ENCODE measurements at regions not wholly inside any gene's neighbourhood (a gene's known extent, or its start where the extent isn't known, plus 50 kb on each side); places are given as distances from the start of the nearest gene placed in this dataset.

DNA sequence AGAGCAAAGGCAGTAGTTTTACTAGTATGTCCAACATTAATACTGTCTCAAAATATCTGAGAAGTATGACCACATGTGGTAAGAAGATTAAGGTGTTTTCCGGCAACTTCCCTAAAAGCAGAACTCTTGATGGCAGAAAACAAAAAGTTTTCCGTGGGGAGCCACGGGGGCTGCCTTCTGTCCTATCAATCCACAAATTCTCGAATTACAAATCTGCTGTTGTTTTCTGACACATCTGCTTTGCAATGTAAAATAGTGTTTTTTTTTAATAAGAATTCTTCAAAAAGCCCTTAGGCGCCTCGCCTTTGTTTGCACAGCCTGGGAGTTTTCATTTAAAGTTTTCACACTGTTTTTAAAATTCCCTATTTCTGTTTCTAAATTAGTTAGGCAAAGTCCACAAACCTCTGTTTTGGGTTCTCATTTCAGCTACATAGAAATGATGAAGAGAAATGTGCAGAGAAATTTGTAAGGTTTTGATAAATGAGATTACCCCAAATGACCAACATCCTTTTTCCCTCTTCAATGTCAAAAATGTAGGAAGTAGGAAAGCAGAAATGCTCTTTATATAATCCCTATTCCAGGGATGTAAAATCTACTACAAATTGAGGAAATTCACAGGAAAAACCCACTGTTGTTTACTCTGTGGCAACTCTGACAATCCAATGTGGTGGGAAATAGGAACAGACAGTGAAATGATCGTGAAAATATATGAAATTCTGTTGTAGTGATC lies 385.8 kb downstream of the ZEB2 start:
- Mint-ChIP-seq H3K9me3 (no peaks in the 10 kb centered on the region), H3K27ac (no peak overlapping the region), H3K36me3 (ENCODE audit: insufficient read depth in 2 of 2) (peaks cover 0 to 5% of the 10 kb centered on the region in 2 donors), H3K27me3 (ENCODE audit: low read depth) (no peaks in the 10 kb centered on the region), H3K4me3 (no peak overlapping the region), H3K4me1 (ENCODE audit: low read depth) (peaks cover 23% of the 10 kb centered on the region)
- ATAC-seq (replicated peaks in 1 of 2), result no peak
- no peak for DNase-seq

DNA sequence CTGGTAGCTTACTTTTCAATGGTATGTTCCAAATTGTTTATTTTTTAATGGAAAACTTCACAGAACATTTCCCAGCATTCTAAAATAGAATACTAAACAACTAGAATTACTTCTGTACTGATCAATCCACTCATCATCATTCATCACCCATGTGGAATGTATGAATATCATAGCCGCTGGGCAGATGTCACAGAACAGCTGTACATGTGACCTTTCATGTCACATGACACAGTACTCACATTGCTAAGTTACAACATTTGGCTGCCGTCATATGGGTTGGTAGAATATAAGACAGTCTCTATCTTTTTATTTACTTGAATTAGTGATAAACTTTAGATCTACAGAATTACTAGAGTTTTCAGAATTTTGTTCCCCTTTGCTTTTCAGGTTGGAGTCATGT lies 387.6 kb downstream of the ZEB2 start:
- H3K4me3 Mint-ChIP-seq, result no peak overlapping the region
- peaks cover 0 to 3% of the 10 kb centered on the region in 2 donors for H3K36me3 Mint-ChIP-seq (ENCODE audit: insufficient read depth in 2 of 2)
- peaks cover 25% of the 10 kb centered on the region for H3K4me1 Mint-ChIP-seq (ENCODE audit: low read depth)
- H3K9me3 Mint-ChIP-seq, result no peaks in the 10 kb centered on the region
- no peaks in the 10 kb centered on the region for H3K27me3 Mint-ChIP-seq (ENCODE audit: low read depth)
- H3K27ac Mint-ChIP-seq, result no peak overlapping the region
- no peak for DNase-seq
- no peak for ATAC-seq (replicated peaks in 1 of 2)

DNA sequence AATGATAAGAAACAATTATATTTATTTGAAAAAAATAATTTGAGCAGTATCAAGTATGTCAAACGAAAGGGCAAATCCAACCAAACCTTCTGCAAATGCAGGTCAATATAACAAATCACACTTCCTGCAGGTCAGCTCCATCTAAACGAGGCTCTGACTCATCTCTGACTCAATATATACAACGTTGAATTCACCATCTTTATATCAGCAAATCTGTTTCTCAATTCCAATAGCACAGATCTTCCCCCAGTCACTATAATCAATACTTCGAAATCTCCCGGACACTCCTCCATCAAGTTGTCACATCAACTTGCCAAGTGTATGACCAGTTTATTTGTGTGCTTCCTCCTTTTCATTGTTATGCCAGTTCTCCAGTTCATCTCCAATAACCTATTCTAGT lies 388.9 kb downstream of the ZEB2 start:
- H3K36me3 Mint-ChIP-seq (ENCODE audit: insufficient read depth in 2 of 2), result peaks cover 0 to 3% of the 10 kb centered on the region in 2 donors
- H3K9me3 Mint-ChIP-seq, result no peaks in the 10 kb centered on the region
- no peak overlapping the region for H3K4me3 Mint-ChIP-seq
- no peak overlapping the region for H3K27ac Mint-ChIP-seq
- ATAC-seq (replicated peaks in 1 of 2) (peak in 1 of 2 donors; percentile 32), DNase-seq (no peak)
- H3K4me1 Mint-ChIP-seq (ENCODE audit: low read depth), result peaks cover 25% of the 10 kb centered on the region
- no peaks in the 10 kb centered on the region for H3K27me3 Mint-ChIP-seq (ENCODE audit: low read depth)

GRCh38 chr2:144130551-144130950 lies 389.4 kb downstream of the ZEB2 start:
- no peak for ATAC-seq (replicated peaks in 1 of 2)
- Mint-ChIP-seq H3K27ac (no peak overlapping the region), H3K36me3 (ENCODE audit: insufficient read depth in 2 of 2) (peaks cover under 1 to 3% of the 10 kb centered on the region in 2 donors), H3K27me3 (ENCODE audit: low read depth) (no peaks in the 10 kb centered on the region), H3K9me3 (no peaks in the 10 kb centered on the region), H3K4me3 (no peak overlapping the region), H3K4me1 (ENCODE audit: low read depth) (peaks cover 25% of the 10 kb centered on the region)
- no peak for DNase-seq

DNA sequence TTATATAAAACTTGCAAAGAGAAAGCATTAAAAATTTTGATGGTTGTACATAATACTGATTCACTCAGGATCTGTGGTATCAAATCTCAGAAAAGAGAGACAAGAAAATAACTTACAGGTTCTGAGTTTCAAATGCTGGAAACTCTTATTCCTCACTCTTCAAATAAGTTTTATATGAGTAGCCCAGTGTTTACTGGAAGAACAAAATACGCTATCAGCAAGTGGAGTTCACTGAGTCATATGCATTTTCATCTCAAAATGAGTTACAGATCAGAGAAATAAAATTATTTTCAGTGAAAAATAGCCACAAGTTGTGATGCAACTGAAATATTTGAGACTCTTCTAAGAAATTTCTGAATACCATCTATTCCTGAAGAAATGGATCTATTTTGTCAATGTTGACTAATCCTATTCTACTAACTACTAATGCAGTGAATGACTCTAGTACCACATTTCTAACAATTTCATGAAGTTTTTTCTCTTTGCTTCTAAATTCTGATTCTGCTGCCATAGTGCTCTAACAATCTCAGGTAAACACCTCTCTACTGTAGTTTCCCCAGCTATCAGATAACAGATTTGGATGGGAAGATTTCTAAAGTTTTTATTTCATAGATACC lies 391.7 kb downstream of the ZEB2 start:
- Mint-ChIP-seq H3K27ac (peak overlapping the region; percentile 73), H3K36me3 (ENCODE audit: insufficient read depth in 2 of 2) (peaks cover 2% of the 10 kb centered on the region in 2 donors), H3K9me3 (peaks cover 0 to 3% of the 10 kb centered on the region in 2 donors), H3K27me3 (ENCODE audit: low read depth) (no peaks in the 10 kb centered on the region), H3K4me3 (peak overlapping the region in 1 of 2 donors; percentile 12), H3K4me1 (ENCODE audit: low read depth) (peaks cover 25% of the 10 kb centered on the region)
- DNase-seq, result no peak
- ATAC-seq (replicated peaks in 1 of 2), result peak; percentile 57 to 69

DNA sequence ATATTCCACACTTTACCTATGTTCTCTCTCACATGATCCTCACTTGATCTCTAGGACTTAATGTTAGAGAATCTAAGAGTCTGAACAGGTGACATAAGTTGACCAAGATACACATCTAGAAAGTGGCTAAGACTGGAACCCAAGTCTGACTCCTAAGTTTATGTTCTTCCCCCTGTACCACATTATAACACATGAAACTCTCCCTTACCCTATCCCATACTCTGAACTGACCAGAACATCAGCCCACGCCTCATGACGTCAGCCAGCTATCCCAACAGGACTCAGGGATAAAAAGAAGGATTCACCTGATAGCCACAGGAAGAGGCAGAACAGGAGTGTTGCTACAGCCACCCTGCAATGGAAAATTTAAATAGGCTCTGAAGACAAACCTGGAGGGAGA lies 392.2 kb downstream of the ZEB2 start:
- Mint-ChIP-seq H3K27me3 (ENCODE audit: low read depth) (no peaks in the 10 kb centered on the region), H3K27ac (peak overlapping the region; percentile 81), H3K9me3 (peaks cover 0 to 3% of the 10 kb centered on the region in 2 donors), H3K36me3 (ENCODE audit: insufficient read depth in 2 of 2) (peaks cover 2% of the 10 kb centered on the region in 2 donors), H3K4me1 (ENCODE audit: low read depth) (peaks cover 25% of the 10 kb centered on the region), H3K4me3 (peak overlapping the region in 1 of 2 donors; percentile 25)
- no peak for DNase-seq
- peak in 1 of 2 donors; percentile 45 for ATAC-seq (replicated peaks in 1 of 2)

- ATAC-seq (replicated peaks in 1 of 2), result no peak
- peaks cover 0 to 3% of the 10 kb centered on the region in 2 donors for H3K9me3 Mint-ChIP-seq
- DNase-seq, result no peak
- no peak overlapping the region for H3K4me3 Mint-ChIP-seq
- no peaks in the 10 kb centered on the region for H3K27me3 Mint-ChIP-seq (ENCODE audit: low read depth)
- H3K27ac Mint-ChIP-seq, result no peak overlapping the region
- H3K36me3 Mint-ChIP-seq (ENCODE audit: insufficient read depth in 2 of 2), result peaks cover 2% of the 10 kb centered on the region in 2 donors
- H3K4me1 Mint-ChIP-seq (ENCODE audit: low read depth), result peaks cover 23% of the 10 kb centered on the region
Measured at GRCh38 chr2:144126302-144126701, 393.6 kb downstream of the ZEB2 start.

GRCh38 chr2:144125751-144126150 lies 394.2 kb downstream of the ZEB2 start:
- peaks cover 0 to 3% of the 10 kb centered on the region in 2 donors for H3K9me3 Mint-ChIP-seq
- peaks cover 2% of the 10 kb centered on the region in 2 donors for H3K36me3 Mint-ChIP-seq (ENCODE audit: insufficient read depth in 2 of 2)
- DNase-seq, result no peak
- no peaks in the 10 kb centered on the region for H3K27me3 Mint-ChIP-seq (ENCODE audit: low read depth)
- peak overlapping the region in 1 of 2 donors; percentile 53 for H3K4me3 Mint-ChIP-seq
- peak overlapping the region; percentile 22 for H3K27ac Mint-ChIP-seq
- no peak for ATAC-seq (replicated peaks in 1 of 2)
- peaks cover 19% of the 10 kb centered on the region for H3K4me1 Mint-ChIP-seq (ENCODE audit: low read depth)

DNA sequence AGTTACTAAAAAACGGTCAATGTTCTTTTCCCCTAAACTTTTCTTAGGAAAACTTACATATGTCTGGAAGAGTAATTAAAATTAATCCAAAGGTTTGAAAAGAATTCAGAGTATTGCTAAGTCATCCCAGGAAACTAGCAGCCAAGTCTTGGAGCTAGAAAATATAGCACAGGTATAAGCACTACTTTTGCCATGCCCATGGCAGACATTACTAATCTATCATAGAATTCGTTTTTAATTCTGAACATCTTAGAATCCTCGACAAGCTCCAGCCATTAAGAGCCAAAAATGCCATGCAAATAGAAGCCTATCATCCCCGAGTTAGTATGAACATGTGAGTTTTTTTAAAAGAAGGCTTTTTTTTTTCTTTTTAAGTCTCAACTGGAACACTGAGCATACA lies 395.0 kb downstream of the ZEB2 start:
- H3K27me3 Mint-ChIP-seq (ENCODE audit: low read depth), result no peaks in the 10 kb centered on the region
- H3K9me3 Mint-ChIP-seq, result peaks cover 0 to 3% of the 10 kb centered on the region in 2 donors
- no peak for ATAC-seq (replicated peaks in 1 of 2)
- no peak for DNase-seq
- peaks cover 10% of the 10 kb centered on the region for H3K4me1 Mint-ChIP-seq (ENCODE audit: low read depth)
- no peak overlapping the region for H3K4me3 Mint-ChIP-seq
- no peak overlapping the region for H3K27ac Mint-ChIP-seq
- H3K36me3 Mint-ChIP-seq (ENCODE audit: insufficient read depth in 2 of 2), result peaks cover 2% of the 10 kb centered on the region in 2 donors

DNA sequence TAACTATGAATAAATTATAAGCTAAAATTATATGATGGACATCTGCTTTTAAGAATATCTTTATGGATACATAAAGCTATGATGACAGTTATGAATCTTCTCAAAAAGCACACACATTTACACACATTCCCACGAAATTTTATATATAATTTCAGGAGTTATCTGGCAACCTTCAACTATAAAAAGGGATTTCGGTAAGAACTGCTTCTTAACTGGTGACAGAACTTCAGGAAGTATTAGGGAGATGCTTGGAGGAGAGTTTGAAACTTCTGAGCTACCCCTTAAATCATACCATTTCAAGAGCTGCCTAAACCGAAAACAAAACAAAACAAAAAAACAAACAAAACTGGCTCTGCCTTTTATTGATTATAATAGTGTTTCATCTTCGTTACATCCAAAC lies 399.4 kb downstream of the ZEB2 start:
- H3K36me3 Mint-ChIP-seq (ENCODE audit: insufficient read depth in 2 of 2), result peaks cover 1 to 2% of the 10 kb centered on the region in 2 donors
- no peak for DNase-seq
- no peaks in the 10 kb centered on the region for H3K27me3 Mint-ChIP-seq (ENCODE audit: low read depth)
- H3K27ac Mint-ChIP-seq, result no peak overlapping the region
- H3K4me1 Mint-ChIP-seq (ENCODE audit: low read depth), result peaks cover 6% of the 10 kb centered on the region
- no peak overlapping the region for H3K4me3 Mint-ChIP-seq
- no peak for ATAC-seq (replicated peaks in 1 of 2)
- peaks cover 0 to 3% of the 10 kb centered on the region in 2 donors for H3K9me3 Mint-ChIP-seq

- Mint-ChIP-seq H3K27me3 (ENCODE audit: low read depth) (no peaks in the 10 kb centered on the region), H3K27ac (peak overlapping the region; percentile 2), H3K36me3 (ENCODE audit: insufficient read depth in 2 of 2) (peaks cover 0 to 4% of the 10 kb centered on the region in 2 donors), H3K4me1 (ENCODE audit: low read depth) (peaks cover 11% of the 10 kb centered on the region), H3K9me3 (no peaks in the 10 kb centered on the region), H3K4me3 (no peak overlapping the region)
- ATAC-seq (replicated peaks in 1 of 2), result no peak
- no peak for DNase-seq
Measured at GRCh38 chr2:144117086-144117485, 402.8 kb downstream of the ZEB2 start.

DNA sequence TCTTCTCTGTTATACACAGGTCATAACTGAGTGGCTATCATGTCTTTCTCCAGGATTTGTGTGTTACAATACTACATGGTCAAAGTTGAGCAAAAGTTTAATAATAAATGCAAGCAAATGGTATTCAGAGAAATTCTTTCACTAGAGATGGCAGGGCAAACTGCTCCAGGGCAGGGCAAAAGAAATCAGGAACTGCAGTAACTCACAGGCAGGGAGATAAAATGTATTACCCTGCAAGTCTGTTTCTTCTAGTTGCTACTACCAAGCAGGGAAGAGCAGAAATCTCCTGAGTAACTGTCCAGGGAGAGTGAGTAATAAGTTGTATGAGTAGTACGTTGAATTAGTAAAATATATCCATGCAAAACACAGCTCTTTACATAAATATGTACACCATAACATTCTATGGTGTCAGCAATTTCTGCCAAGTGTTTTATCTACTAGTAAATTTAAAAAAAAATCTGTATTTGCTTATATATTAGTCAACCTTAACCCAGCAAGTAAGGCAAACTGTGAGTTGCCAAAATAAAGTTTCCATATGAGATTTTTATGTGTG lies 404.1 kb downstream of the ZEB2 start:
- no peak for DNase-seq

GRCh38 chr2:144114760-144115159 lies 405.2 kb downstream of the ZEB2 start:
- no peaks in the 10 kb centered on the region for H3K9me3 Mint-ChIP-seq
- H3K36me3 Mint-ChIP-seq (ENCODE audit: insufficient read depth in 2 of 2), result peaks cover 0 to 4% of the 10 kb centered on the region in 2 donors
- no peaks in the 10 kb centered on the region for H3K27me3 Mint-ChIP-seq (ENCODE audit: low read depth)
- H3K27ac Mint-ChIP-seq, result peak overlapping the region; percentile 63
- DNase-seq, result no peak
- H3K4me1 Mint-ChIP-seq (ENCODE audit: low read depth), result peaks cover 11% of the 10 kb centered on the region
- no peak for ATAC-seq (replicated peaks in 1 of 2)
- no peak overlapping the region for H3K4me3 Mint-ChIP-seq

More for the DNA sequence above, 404.1 kb downstream of the ZEB2 start:
- Mint-ChIP-seq H3K4me1 (ENCODE audit: low read depth) (peaks cover 11% of the 10 kb centered on the region), H3K27me3 (ENCODE audit: low read depth) (no peaks in the 10 kb centered on the region), H3K4me3 (no peak overlapping the region), H3K27ac (no peak overlapping the region), H3K36me3 (ENCODE audit: insufficient read depth in 2 of 2) (peaks cover 0 to 4% of the 10 kb centered on the region in 2 donors), H3K9me3 (no peaks in the 10 kb centered on the region)
- no peak for ATAC-seq (replicated peaks in 1 of 2)
